ENCODE measurements at regions not wholly inside any gene's neighbourhood (a gene's known extent, or its start where the extent isn't known, plus 50 kb on each side); places are given as distances from the start of the nearest gene placed in this dataset.
"Not testable (repeated sequence)": the region's sequence is repeated elsewhere in the genome, so short reads cannot be mapped to it uniquely, and the experiment has no call there.

- not testable (repeated sequence) for TF ChIP-seq POLR2A (IDR thresholded peaks at IDR 0.05; ENCODE audit: low read depth, low read length); TAF1 (IDR thresholded peaks at IDR 0.05; ENCODE audit: borderline replicate concordance, low read depth, low read length); POLR2AphosphoS5 (IDR thresholded peaks at IDR 0.05; ENCODE audit: low read depth, low read length)
These were observed 467.3 kb upstream of the TBL1XR1 start for GRCh38 chr3:177664380-177665103.
